GM20000 (cell line): ENCODE measurements at regions not wholly inside any gene's neighbourhood (a gene's known extent, or its start where the extent isn't known, plus 50 kb on each side); places are given as distances from the start of the nearest gene placed in this dataset.

ENCODE experiments used
- DNase-seq: peaks from one replicate; pipeline ENCODE4 v3.0.0; 2012; ENCODE audit warnings: low spot score
- CTCF ChIP-seq: IDR thresholded peaks from 2 replicates; pipeline ENCODE4 v1.5.1; 2012; ENCODE audit warnings: mild to moderate bottlenecking, control low read depth; ENCODE audit errors: extremely low read depth, missing control alignments

DNA sequence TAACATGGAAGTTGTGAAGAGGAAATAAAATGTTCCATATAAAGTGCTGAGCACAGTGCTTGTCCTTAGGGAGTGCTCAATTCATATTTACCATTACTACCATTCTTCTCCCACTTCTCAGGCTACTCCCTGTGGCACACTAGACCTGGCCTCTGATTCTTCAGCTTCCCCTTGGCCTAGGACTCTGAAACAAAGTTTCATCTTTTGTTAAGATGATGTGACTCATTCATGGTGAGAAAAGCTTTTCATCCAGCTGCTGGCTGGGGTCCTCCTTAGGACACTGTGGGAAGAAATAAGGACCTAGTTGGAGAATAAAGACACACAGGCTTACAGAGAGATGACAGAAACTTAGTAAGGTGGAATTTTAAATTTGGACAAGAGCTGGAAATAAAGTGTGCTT is 314.8 kb downstream of the CDC5L start:
- no peak for TF ChIP-seq CTCF
- DNase-seq, result no peak

GRCh38 chr6:44704240-44705150 is 317.0 kb downstream of the CDC5L start:
- TF ChIP-seq CTCF, result no peak

DNA sequence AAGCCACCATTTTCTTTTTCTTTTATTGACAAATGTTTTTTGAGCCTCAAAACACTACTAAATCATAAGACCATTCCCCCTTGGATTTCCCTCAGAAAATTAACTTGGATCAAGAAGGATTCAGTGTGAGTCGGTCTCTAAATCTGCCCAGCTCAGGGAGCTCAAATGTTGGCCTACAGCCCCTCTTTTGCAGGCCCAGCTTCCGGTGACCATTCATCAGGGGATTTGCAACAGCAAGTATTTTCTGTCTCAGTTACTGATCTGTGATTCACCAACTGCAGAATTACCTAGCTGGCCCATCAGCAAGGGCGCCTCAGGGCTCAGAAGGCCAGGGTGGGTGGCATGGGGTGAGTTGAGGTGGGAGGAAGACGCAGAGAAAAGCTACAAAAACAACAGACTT is 318.1 kb downstream of the CDC5L start:
- no peak for TF ChIP-seq CTCF
- no peak for DNase-seq

More at GRCh38 chr6:44704240-44705150, 317.0 kb downstream of the CDC5L start:
- peak; percentile 38 for DNase-seq

DNA sequence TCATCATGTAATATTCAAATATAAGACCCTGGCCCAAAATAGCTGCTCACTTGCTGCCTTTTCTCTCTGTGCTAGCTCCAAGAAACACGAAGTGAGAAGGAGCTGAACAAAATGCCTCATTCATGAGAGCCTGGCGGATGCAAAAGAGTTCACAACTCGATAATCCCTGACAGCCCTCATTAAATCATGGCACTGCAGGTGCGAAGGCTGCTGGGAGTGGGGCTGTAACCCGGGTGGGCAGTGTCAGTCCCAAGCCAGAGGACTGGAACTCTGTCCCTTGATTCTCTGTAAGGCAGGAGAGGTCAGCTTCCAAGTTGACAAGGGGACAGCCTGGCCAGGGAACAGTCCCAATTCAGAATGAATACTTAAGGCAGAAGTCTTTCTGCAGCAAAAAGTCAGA is 318.5 kb downstream of the CDC5L start:
- no peak for DNase-seq
- TF ChIP-seq CTCF, result no peak

- no peak for TF ChIP-seq CTCF
- DNase-seq, result no peak
Observed at GRCh38 chr6:44708208-44708607, 320.7 kb downstream of the CDC5L start.

DNA sequence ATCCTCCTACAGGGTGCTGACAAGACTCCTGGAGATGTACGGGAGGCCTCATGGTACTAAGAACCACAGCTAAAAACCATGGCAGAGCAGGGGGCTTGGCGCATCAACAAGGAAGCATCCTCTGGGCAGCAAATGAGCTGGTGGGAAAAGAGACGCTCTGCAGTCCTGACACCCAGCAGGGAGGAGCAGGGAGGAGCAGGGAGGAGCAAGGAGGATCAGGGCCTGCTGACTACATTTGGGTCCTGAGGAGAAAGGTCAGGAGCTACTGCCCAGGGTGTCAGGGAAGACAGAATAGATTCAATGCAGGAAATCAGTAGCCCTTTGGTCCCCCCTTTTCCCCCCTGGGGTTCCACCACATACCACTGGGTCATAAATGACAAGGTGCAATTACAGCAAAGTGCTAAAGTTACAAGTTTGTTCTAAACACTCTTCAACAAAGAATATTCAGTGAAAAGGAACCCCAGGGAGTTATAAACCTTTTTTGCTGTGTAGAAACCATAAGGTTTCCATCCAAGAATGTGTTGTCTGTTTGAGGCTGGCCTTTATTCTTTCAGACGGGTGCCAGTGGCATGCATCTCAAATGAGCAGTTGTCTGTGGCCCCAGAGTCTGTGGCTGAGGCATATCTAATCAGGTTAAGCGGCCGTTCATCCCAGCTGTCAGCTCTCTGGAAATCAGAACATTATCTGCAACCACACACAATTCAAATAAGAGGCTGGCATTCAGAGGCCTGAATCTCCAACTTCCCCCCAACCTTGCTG is 325.0 kb downstream of the CDC5L start:
- TF ChIP-seq CTCF, result no peak
- no peak for DNase-seq

GRCh38 chr6:44715188-44715587 is 327.7 kb downstream of the CDC5L start:
- no peak for TF ChIP-seq CTCF
- DNase-seq, result no peak
